Psoas muscle (tissue), 7 donors: ENCODE measurements at regions not wholly inside any gene's neighbourhood (a gene's known extent, or its start where the extent isn't known, plus 50 kb on each side); places are given as distances from the start of the nearest gene placed in this dataset.

Experiments
- ATAC-seq, 4 donors: fragments of 200-7000 bp; cut with Tn5 transposase; one replicate each; pipeline ENCODE4 v1.9.1; 2020; ENCODE audit warnings: moderate library complexity in 3 of 4, mild to moderate bottlenecking in 2 of 4
- DNase-seq, 2 donors: peaks; one replicate each; pipeline ENCODE4 v3.0.0-alpha.2; 2020
- H3K27ac ChIP-seq: fragments of 200-600 bp; one replicate; pipeline ENCODE4 v1.8.0; 2022
- H3K27me3 ChIP-seq, 3 donors: fragments of 200-600 bp in 1 of 3; one replicate each; pipeline versions ENCODE4 v1.6.1 to v1.8.0; 2013 to 2022; ENCODE audit warnings: low read length in 2 of 3, mild to moderate bottlenecking in 2 of 3, moderate library complexity in 1 of 3; ENCODE audit not compliant: insufficient read depth in 3 of 3
- H3K36me3 ChIP-seq, 2 donors: fragments of 200-600 bp in 1 of 2; one replicate each; pipeline versions ENCODE4 v1.6.1 to v1.8.0; 2013 to 2022; ENCODE audit warnings: low read depth in 1 of 2, mild to moderate bottlenecking in 1 of 2, moderate library complexity in 1 of 2; ENCODE audit not compliant: insufficient read depth in 1 of 2
- H3K4me1 ChIP-seq: fragments of 200-600 bp; one replicate; pipeline ENCODE4 v1.8.0; 2022
- H3K4me3 ChIP-seq: fragments of 200-600 bp; one replicate; pipeline ENCODE4 v1.8.0; 2022; ENCODE audit warnings: mild to moderate bottlenecking
- H3K9me3 ChIP-seq: fragments of 200-600 bp; one replicate; pipeline ENCODE4 v1.8.0; 2022
- WGBS, 3 donors: extraction: QIAGEN DNeasy Blood & Tissue Kit; methylation state at CpG; one replicate each; pipeline versions ENCODE4 v1.1.6 to v1.1.7; 2013; 5-methylcytosine and 5-hydroxymethylcytosine counted together
- intact Hi-C, 2 donors: fragments of 100-400 bp; cut with DNase I; formaldehyde crosslinking; loops; one replicate each; pipeline versions ENCODE4 v1.11.0 to v1.14.2; 2022
- TF ChIP-seq, protein P1 (sequence below): fragments of 200-600 bp; IDR thresholded peaks from one replicate; pipeline ENCODE4 v1.8.0; 2022; ENCODE audit warnings: antibody characterized with exemption
- donor health status: healthy with polysubstance abuse.
- donor health status: DM: no; HTN: no; CAD: no; lungs with moderate emphysema.
- donor health status: Bipolar disorder and iron deficiency.
- donor health status: healthy.
- donor health status: DM: yes; HTN: yes; CAD: no.
- donor health status: DM: no; HTN: no; CAD: no.
- donor health status: DM: yes; HTN: yes; CAD: no.

DNA sequence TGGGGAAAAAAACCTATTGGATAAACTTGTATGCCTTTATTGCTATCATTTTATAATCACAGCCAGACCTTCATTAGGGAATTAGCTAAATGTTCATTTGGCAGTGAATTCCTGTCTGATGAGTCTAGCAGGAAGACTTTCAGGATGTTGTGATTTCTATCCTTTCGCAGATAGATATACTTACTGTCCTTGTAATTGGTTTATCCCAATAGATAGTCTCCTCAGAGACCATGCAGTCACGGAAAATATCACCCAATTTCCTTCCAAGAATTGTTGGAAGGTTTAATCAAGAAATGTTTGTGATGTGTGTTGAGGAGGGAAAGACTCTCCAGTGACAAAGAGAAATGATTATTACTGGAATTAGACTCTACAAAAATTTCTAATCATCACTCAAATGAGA, 1937.9 kb upstream of the WWC1 start:
- Histone ChIP-seq H3K4me1 (no peaks in the 10 kb centered on the region), H3K27me3 (no peaks in the 10 kb centered on the region), H3K27ac (no peak overlapping the region), H3K9me3 (no peaks in the 10 kb centered on the region), H3K4me3 (no peak overlapping the region), H3K36me3 (no peaks in the 10 kb centered on the region)
- DNase-seq: no peak
- TF ChIP-seq, protein P1, sequence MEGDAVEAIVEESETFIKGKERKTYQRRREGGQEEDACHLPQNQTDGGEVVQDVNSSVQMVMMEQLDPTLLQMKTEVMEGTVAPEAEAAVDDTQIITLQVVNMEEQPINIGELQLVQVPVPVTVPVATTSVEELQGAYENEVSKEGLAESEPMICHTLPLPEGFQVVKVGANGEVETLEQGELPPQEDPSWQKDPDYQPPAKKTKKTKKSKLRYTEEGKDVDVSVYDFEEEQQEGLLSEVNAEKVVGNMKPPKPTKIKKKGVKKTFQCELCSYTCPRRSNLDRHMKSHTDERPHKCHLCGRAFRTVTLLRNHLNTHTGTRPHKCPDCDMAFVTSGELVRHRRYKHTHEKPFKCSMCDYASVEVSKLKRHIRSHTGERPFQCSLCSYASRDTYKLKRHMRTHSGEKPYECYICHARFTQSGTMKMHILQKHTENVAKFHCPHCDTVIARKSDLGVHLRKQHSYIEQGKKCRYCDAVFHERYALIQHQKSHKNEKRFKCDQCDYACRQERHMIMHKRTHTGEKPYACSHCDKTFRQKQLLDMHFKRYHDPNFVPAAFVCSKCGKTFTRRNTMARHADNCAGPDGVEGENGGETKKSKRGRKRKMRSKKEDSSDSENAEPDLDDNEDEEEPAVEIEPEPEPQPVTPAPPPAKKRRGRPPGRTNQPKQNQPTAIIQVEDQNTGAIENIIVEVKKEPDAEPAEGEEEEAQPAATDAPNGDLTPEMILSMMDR: no peak
- no peak for ATAC-seq
- WGBS, 3 donors: 45 to 49% (median 48%) methylated on average over 2 of the region's 2 CpGs
- intact Hi-C loops: no loop called here

DNA sequence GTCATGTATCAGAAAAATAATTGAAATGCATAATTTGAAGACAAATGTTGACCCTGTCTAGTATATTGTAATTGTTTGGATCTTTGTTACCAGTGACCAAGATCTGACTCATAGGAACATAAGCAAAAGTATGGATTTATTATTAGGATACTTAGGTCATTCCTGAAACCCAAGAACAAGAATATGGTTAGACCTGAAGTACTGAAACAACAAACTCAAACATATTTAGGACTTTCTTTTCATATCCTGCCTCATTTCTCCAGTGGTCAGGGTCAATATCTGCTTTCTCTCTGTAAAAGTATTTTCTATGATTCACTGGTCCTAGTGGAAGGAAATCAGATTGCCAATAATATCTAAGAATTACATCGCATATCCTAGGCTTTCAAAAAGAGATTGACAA, 1937.1 kb upstream of the WWC1 start:
- intact Hi-C loops: no loop called here
- WGBS, 3 donors: 92 to 97% (median 95%) methylated on average over 1 of the region's 1 CpG
- no peak for DNase-seq
- TF ChIP-seq, protein P1: no peak
- Histone ChIP-seq H3K27ac (no peak overlapping the region), H3K27me3 (no peaks in the 10 kb centered on the region), H3K4me3 (no peak overlapping the region), H3K4me1 (no peaks in the 10 kb centered on the region), H3K9me3 (no peaks in the 10 kb centered on the region), H3K36me3 (no peaks in the 10 kb centered on the region)
- no peak for ATAC-seq

DNA sequence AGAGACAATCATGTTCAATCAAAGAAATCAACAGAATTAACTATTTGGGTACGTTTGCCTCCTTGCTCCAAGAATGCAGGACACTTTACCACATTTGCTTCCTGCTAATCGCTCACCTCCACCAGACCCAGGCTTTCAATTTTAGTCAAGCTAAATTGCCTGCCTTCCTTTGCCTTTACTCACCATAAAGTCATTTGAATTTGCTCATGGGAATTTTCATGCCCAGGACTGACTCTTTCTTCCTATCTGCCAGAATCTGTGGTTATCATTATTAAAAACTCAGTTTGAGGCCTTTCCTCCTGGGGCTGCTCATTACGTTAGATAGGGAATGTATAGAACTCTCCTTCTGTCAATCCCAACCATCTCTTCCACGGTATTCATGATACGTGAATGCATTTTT, 1935.3 kb upstream of the WWC1 start:
- intact Hi-C loops: no loop called here

DNA sequence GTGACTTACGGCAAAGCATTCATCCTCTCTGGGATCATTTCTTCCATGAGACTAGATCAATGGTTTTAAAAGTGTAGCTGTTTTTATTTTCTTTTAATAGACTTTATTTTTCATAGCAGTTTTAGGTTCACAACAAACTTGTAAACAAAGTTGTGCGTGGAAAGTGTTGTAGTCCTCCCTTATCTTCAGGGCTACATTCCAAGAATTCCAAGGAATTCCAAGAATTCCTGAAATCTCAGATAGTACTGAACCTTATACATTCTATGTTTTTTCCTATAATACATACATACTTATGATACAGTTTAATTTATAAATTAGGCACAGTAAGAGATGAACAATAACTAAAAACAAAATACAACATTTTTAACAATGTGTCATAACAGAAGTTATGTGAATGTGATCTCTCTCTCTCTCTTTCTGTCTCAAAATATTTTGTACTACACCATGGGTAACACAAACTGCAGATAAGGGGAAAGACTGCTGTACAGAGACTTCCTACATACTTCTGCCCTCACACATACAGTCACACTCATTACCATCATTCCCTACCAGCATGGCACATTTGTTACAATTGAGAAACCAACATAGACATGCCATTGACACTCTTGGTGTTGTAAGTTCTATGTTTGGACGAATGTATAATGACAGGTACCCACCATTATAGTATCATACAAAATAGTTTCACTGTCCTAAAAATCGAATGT, 1933.2 kb upstream of the WWC1 start:
- TF ChIP-seq, protein P1: no peak
- intact Hi-C loops: no loop called here
- Histone ChIP-seq H3K9me3 (no peaks in the 10 kb centered on the region), H3K4me3 (no peak overlapping the region), H3K4me1 (no peaks in the 10 kb centered on the region), H3K27me3 (no peaks in the 10 kb centered on the region), H3K27ac (no peak overlapping the region), H3K36me3 (no peaks in the 10 kb centered on the region)
- no peak for DNase-seq
- 63 to 65% (median 64%) methylated on average over 4 of the region's 4 CpGs for WGBS, 3 donors
- no peak for ATAC-seq

More for the DNA sequence above, 1935.3 kb upstream of the WWC1 start:
- Histone ChIP-seq H3K27ac (no peak overlapping the region), H3K36me3 (no peaks in the 10 kb centered on the region), H3K9me3 (no peaks in the 10 kb centered on the region), H3K27me3 (no peaks in the 10 kb centered on the region), H3K4me3 (no peak overlapping the region), H3K4me1 (no peaks in the 10 kb centered on the region)
- no peak for DNase-seq
- ATAC-seq: no peak
- WGBS, 3 donors: 76 to 78% (median 77%) methylated on average over 5 of the region's 5 CpGs
- TF ChIP-seq, protein P1: no peak
